Ishikawa (cell line): ENCODE measurements at regions not wholly inside any gene's neighbourhood (a gene's known extent, or its start where the extent isn't known, plus 50 kb on each side); places are given as distances from the start of the nearest gene placed in this dataset.

Experiments
- CEBPB ChIP-seq: IDR thresholded peaks from 2 replicates; pipeline ENCODE4 v1.6.1; 2012
- CREB1 ChIP-seq: IDR thresholded peaks from 2 replicates; pipeline ENCODE4 v1.6.1; 2012; ENCODE audit warnings: low read depth
- EGR1 ChIP-seq: IDR thresholded peaks from 2 replicates; pipeline ENCODE4 v1.6.1; 2012
- EP300 ChIP-seq: IDR thresholded peaks from 2 replicates; pipeline ENCODE4 v1.6.1; 2012; ENCODE audit warnings: borderline replicate concordance
- FOXM1 ChIP-seq: IDR thresholded peaks from 2 replicates; pipeline ENCODE4 v1.6.1; 2012; ENCODE audit warnings: low read depth, borderline replicate concordance
- NFIC ChIP-seq: IDR thresholded peaks from 2 replicates; pipeline ENCODE4 v1.6.1; 2012
- RAD21 ChIP-seq: IDR thresholded peaks from 2 replicates; pipeline ENCODE4 v1.6.1; 2012; ENCODE audit warnings: low read depth
- REST ChIP-seq: IDR thresholded peaks from 2 replicates; pipeline ENCODE4 v1.6.1; 2012; ENCODE audit warnings: low read depth, mild to moderate bottlenecking
- TAF1 ChIP-seq: IDR thresholded peaks from 2 replicates; pipeline ENCODE4 v1.6.1; 2012; ENCODE audit warnings: low read depth, mild to moderate bottlenecking
- TCF12 ChIP-seq: IDR thresholded peaks from 2 replicates; pipeline ENCODE4 v1.6.1; 2012; ENCODE audit warnings: low read depth
- TEAD4 ChIP-seq: IDR thresholded peaks from 2 replicates; pipeline ENCODE4 v1.6.1; 2012
- USF1 ChIP-seq: IDR thresholded peaks from 2 replicates; pipeline ENCODE4 v1.6.1; 2012
- YY1 ChIP-seq: IDR thresholded peaks from 2 replicates; pipeline ENCODE4 v1.6.1; 2012; ENCODE audit warnings: low read depth
- ZBTB7A ChIP-seq: IDR thresholded peaks from 2 replicates; pipeline ENCODE4 v1.6.1; 2012; ENCODE audit warnings: low read depth
- TF ChIP-seq, protein P1 (sequence below): IDR thresholded peaks from 2 replicates; pipeline ENCODE4 v1.6.1; 2012

DNA sequence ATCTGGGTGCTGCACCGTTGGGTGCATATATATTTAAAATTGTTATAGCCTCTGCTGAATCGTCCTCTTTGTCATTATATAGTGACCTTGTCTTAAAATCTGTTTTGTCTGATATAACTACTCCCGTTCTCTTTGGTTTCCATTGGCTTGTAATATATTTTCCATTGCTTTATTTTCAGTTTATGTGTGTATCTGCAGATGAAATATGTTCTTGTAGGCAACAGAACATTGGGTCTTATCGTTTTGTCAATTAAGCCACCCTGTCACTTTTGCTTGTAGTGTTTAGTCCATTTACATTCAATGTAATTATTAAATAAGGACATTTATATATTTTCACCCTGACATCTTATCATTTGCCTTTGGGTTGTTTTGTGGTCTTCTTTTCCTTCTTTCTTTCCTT lies 933.9 kb downstream of the EPHA7 start:
- TF ChIP-seq NFIC (no peak), TAF1 (no peak), CEBPB (no peak), USF1 (no peak), EGR1 (no peak), FOXM1 (no peak), REST (no peak), ZBTB7A (no peak), RAD21 (no peak), TEAD4 (no peak), CREB1 (no peak), YY1 (no peak), TCF12 (no peak), EP300 (no peak)
- TF ChIP-seq, protein P1, sequence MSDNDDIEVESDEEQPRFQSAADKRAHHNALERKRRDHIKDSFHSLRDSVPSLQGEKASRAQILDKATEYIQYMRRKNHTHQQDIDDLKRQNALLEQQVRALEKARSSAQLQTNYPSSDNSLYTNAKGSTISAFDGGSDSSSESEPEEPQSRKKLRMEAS = no peak

GRCh38 chr6:92479831-92480230 lies 939.5 kb downstream of the EPHA7 start:
- TF ChIP-seq EP300 (no peak), TEAD4 (no peak)

GRCh38 chr6:92473056-92473455 lies 946.3 kb downstream of the EPHA7 start:
- TF ChIP-seq CEBPB (no peak), REST (no peak), ZBTB7A (no peak), EP300 (no peak), TEAD4 (no peak), NFIC (no peak), EGR1 (no peak), RAD21 (no peak), CREB1 (no peak), TCF12 (no peak), USF1 (no peak), FOXM1 (no peak)
- TF ChIP-seq, protein P1 = no peak

DNA sequence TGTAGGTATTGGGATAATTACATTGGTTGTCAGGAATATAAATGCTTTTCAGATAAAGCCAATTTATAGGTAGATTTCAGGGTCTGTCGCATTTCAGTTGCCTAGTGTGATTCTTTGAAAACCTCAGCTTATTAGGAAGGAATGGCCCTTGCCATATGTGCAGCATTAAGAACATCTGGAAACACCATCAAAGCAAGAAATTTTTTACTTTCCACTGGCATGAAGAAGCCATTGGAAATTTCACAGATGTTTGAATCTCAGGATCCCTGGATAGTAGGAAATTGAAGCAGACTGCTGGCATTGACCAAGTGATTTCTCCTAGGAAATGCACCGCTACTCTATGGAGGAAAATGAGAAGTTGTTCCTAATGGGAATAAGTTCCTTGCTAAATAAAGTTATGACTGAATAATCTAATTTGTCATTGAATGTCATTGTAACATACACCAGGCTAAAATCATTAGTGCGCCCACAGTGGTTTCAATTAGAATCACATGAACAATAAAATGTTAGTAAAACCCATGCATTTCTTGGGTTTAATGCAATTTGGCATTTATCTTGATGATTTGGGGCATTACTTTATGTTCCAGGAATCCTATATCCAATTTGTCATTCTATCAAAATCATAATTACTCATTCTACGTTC lies 950.1 kb downstream of the EPHA7 start:
- TF ChIP-seq EGR1 (no peak), USF1 (no peak), YY1 (no peak), TCF12 (no peak), CEBPB (no peak), FOXM1 (no peak), TEAD4 (no peak)

DNA sequence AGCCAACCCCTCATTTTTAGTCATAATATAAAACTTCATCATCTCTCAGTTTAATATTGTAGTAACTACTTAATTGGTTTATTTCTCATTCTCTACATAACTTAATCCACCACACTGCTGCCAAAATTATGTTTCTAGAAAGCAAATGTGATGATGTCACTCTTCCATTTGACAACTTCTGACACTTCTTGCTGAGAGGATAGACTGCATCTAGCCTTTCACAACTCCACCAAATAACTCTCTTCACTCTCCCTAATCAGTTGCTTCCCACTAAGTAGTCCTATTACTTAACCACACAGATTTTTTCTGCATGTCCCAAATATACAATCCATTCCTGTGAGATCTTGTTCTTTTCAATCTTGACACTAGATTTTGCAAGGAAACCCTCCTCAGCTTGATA lies 951.3 kb downstream of the EPHA7 start:
- TF ChIP-seq, protein P1 = no peak
- TF ChIP-seq NFIC = no peak
- no peak for TF ChIP-seq FOXM1
- no peak for TF ChIP-seq REST
- TF ChIP-seq RAD21 = no peak
- no peak for TF ChIP-seq YY1
- no peak for TF ChIP-seq TEAD4
